ENCODE measurements at regions not wholly inside any gene's neighbourhood (a gene's known extent, or its start where the extent isn't known, plus 50 kb on each side); places are given as distances from the start of the nearest gene placed in this dataset.

- no peak for TF ChIP-seq POLR2A (IDR thresholded peaks at IDR 0.05)
- no peak for TF ChIP-seq CTCF (IDR thresholded peaks at IDR 0.05)
These were observed 616.7 kb upstream of the PIK3C3 start for GRCh38 chr18:41338341-41338740.
